CD4-positive, alpha-beta memory T cell (primary cell): ENCODE measurements at regions not wholly inside any gene's neighbourhood (a gene's known extent, or its start where the extent isn't known, plus 50 kb on each side); places are given as distances from the start of the nearest gene placed in this dataset.
A peak's percentile ranks its signal among the peaks of the same experiment; 100 is the strongest.

ENCODE experiments used
- CTCF ChIA-PET: fragments of 350-600 bp; sonication (Branson Sonifier 250); formaldehyde crosslinking; loops from one replicate; lab custom pipeline; 2021; ENCODE audit warnings: inconsistent platforms; ENCODE audit not compliant: partially characterized antibody; lab: Charles Lee
- POLR2A ChIA-PET: fragments of 350-600 bp; sonication (Branson Sonifier 250); formaldehyde crosslinking; loops from one replicate; lab custom pipeline; 2021; ENCODE audit not compliant: partially characterized antibody; lab: Charles Lee
- DNase-seq, 5 donors: peaks; one replicate each; pipeline versions ENCODE4 v3.0.0 to v3.0.0-alpha.2; 2020 to 2022; ENCODE audit warnings: mixed read lengths in 1 of 5
- H3K27ac ChIP-seq: one replicate; pipeline ENCODE4 v1.7.0; 2013; ENCODE audit warnings: low read depth, low read length
- H3K27me3 ChIP-seq: 2 replicates; pipeline ENCODE4 v1.7.0; 2013; ENCODE audit warnings: mild to moderate bottlenecking, low read length, moderate library complexity; ENCODE audit not compliant: insufficient read depth
- H3K36me3 ChIP-seq: 2 replicates; pipeline ENCODE4 v1.7.0; 2013; ENCODE audit warnings: mild to moderate bottlenecking, low read length, moderate library complexity; ENCODE audit not compliant: insufficient read depth
- H3K4me1 ChIP-seq: 2 replicates; pipeline ENCODE4 v1.7.0; 2013; ENCODE audit warnings: mild to moderate bottlenecking, low read length, moderate library complexity; ENCODE audit not compliant: insufficient read depth
- H3K4me3 ChIP-seq, 2 donors: one replicate each; pipeline ENCODE4 v1.7.0; 2013; ENCODE audit warnings: low read length in 2 of 2, mild to moderate bottlenecking in 1 of 2
- H3K9me3 ChIP-seq, 2 donors: one replicate each; pipeline ENCODE4 v1.7.0; 2013; ENCODE audit warnings: low read length in 2 of 2, control low read depth in 1 of 2; ENCODE audit not compliant: control insufficient read depth in 1 of 2
- H3K27ac Mint-ChIP-seq, 7 donors: one replicate each; pipeline ENCODE4 v1.8.0; 2020 to 2021; ENCODE audit warnings: mixed read lengths in 7 of 7, mild to moderate bottlenecking in 6 of 7, inconsistent platforms in 3 of 7, moderate library complexity in 3 of 7
- H3K27me3 Mint-ChIP-seq, 2 donors: one replicate each; pipeline ENCODE4 v1.8.0; 2020 to 2021; ENCODE audit warnings: mixed read lengths in 2 of 2
- H3K36me3 Mint-ChIP-seq, 2 donors: one replicate each; pipeline ENCODE4 v1.8.0; 2020 to 2021; ENCODE audit warnings: mixed read lengths in 2 of 2, inconsistent platforms in 1 of 2, mild to moderate bottlenecking in 1 of 2
- H3K4me1 Mint-ChIP-seq, 4 donors: one replicate each; pipeline ENCODE4 v1.8.0; 2020 to 2021; ENCODE audit warnings: mixed read lengths in 4 of 4, mild to moderate bottlenecking in 1 of 4
- H3K4me3 Mint-ChIP-seq, 8 donors: one replicate each; pipeline ENCODE4 v1.8.0; 2020 to 2021; ENCODE audit warnings: mixed read lengths in 8 of 8, mild to moderate bottlenecking in 7 of 8, moderate library complexity in 6 of 8, inconsistent platforms in 3 of 8
- H3K9me3 Mint-ChIP-seq, 8 donors: one replicate each; pipeline ENCODE4 v1.8.0; 2020 to 2021; ENCODE audit warnings: mixed read lengths in 8 of 8, mild to moderate bottlenecking in 5 of 8, inconsistent platforms in 3 of 8, moderate library complexity in 1 of 8
- intact Hi-C: fragments of 100-400 bp; cut with micrococcal nuclease; formaldehyde crosslinking; loops from one replicate; pipeline ENCODE4 v1.15.1; 2023

- Histone ChIP-seq H3K27me3 (no peaks in the 10 kb centered on the region), H3K4me3 (no peak overlapping the region), H3K4me1 (peaks cover 12% of the 10 kb centered on the region), H3K27ac (no peak overlapping the region), H3K36me3 (no peaks in the 10 kb centered on the region), H3K9me3 (no peaks in the 10 kb centered on the region)
- ChIA-PET POLR2A (interaction anchor here (1.0 to 2.7 kb wide), 2 partner anchors 9 to 1895 kb away, joined by 3 to 11 read pairs; no protein-coding TSS in a partner anchor), CTCF (interaction anchor here (1.4 kb wide), 1 partner anchor 10 kb away, joined by 3 read pairs; no protein-coding TSS in a partner anchor)
- Mint-ChIP-seq H3K27ac (no peak overlapping the region), H3K4me1 (peaks cover 16 to 38% (median 24%) of the 10 kb centered on the region in 4 donors), H3K36me3 (no peaks in the 10 kb centered on the region), H3K27me3 (no peaks in the 10 kb centered on the region), H3K4me3 (no peak overlapping the region), H3K9me3 (peaks cover 0 to 2% (median 0%) of the 10 kb centered on the region in 8 donors)
- intact Hi-C loops: no loop called here
- DNase-seq: no peak
Measured at GRCh38 chr10:8393531-8393930, 339.0 kb downstream of the GATA3 start.

GRCh38 chr10:8396675-8397074 is 342.2 kb downstream of the GATA3 start:
- Histone ChIP-seq H3K9me3 (no peaks in the 10 kb centered on the region), H3K36me3 (no peaks in the 10 kb centered on the region), H3K4me1 (peaks cover 40% of the 10 kb centered on the region), H3K4me3 (no peak overlapping the region), H3K27ac (no peak overlapping the region), H3K27me3 (no peaks in the 10 kb centered on the region)
- no peak overlapping the region for H3K4me3 Mint-ChIP-seq
- no peaks in the 10 kb centered on the region for H3K9me3 Mint-ChIP-seq
- peaks cover 39 to 69% (median 49%) of the 10 kb centered on the region in 4 donors for H3K4me1 Mint-ChIP-seq
- POLR2A ChIA-PET: no interaction called here
- CTCF ChIA-PET: interaction anchor here (1.5 kb wide), 1 partner anchor 12 kb away, joined by 5 read pairs; no protein-coding TSS in a partner anchor
- DNase-seq: no peak
- peak overlapping the region in 1 of 7 donors; percentile 76 for H3K27ac Mint-ChIP-seq
- intact Hi-C loops: no loop called here
- H3K36me3 Mint-ChIP-seq: no peaks in the 10 kb centered on the region
- no peaks in the 10 kb centered on the region for H3K27me3 Mint-ChIP-seq

GRCh38 chr10:8398771-8399170 is 344.3 kb downstream of the GATA3 start:
- no peaks in the 10 kb centered on the region for H3K9me3 Mint-ChIP-seq
- CTCF ChIA-PET: interaction anchor here (1.1 kb wide), 1 partner anchor 66 kb away, joined by 4 read pairs; no protein-coding TSS in a partner anchor
- peak overlapping the region in 5 of 7 donors; percentile 35 to 92 (median 86) for H3K27ac Mint-ChIP-seq
- H3K36me3 Mint-ChIP-seq: no peaks in the 10 kb centered on the region
- DNase-seq: no peak
- POLR2A ChIA-PET: interaction anchor here (0.9 to 2.9 kb wide), 8 partner anchors 8 to 339 kb away, joined by 3 to 13 read pairs (median 4); no protein-coding TSS in a partner anchor
- Histone ChIP-seq H3K27ac (no peak overlapping the region), H3K4me1 (peaks cover 61% of the 10 kb centered on the region), H3K27me3 (no peaks in the 10 kb centered on the region), H3K36me3 (no peaks in the 10 kb centered on the region), H3K9me3 (no peaks in the 10 kb centered on the region), H3K4me3 (no peak overlapping the region)
- peaks cover 59 to 89% (median 69%) of the 10 kb centered on the region in 4 donors for H3K4me1 Mint-ChIP-seq
- intact Hi-C loops: no loop called here
- no peaks in the 10 kb centered on the region for H3K27me3 Mint-ChIP-seq
- H3K4me3 Mint-ChIP-seq: peak overlapping the region in 3 of 8 donors; percentile 8 to 29 (median 11)

- peaks cover 0 to 2% (median 0%) of the 10 kb centered on the region in 8 donors for H3K9me3 Mint-ChIP-seq
Measured at GRCh38 chr10:8400151-8400550, 345.7 kb downstream of the GATA3 start.

GRCh38 chr10:8400892-8401291 is 346.4 kb downstream of the GATA3 start:
- peak overlapping the region; percentile 95 for H3K27ac ChIP-seq
- peak overlapping the region in 6 of 8 donors; percentile 1 to 82 (median 39) for H3K4me3 Mint-ChIP-seq
- POLR2A ChIA-PET: interaction anchor here (0.7 to 2.9 kb wide), 4 partner anchors 16 to 347 kb away, joined by 3 to 13 read pairs (median 4); partner anchors contain the start of gene GATA3

More at GRCh38 chr10:8400151-8400550, 345.7 kb downstream of the GATA3 start:
- ChIA-PET CTCF (interaction anchor here (0.9 to 1.9 kb wide), 3 partner anchors 10 to 339 kb away, joined by 3 to 4 read pairs (median 3); no protein-coding TSS in a partner anchor), POLR2A (interaction anchor here (0.7 to 2.9 kb wide), 5 partner anchors 16 to 346 kb away, joined by 3 to 13 read pairs (median 4); partner anchors contain the start of gene GATA3)
- peaks cover 65 to 93% (median 78%) of the 10 kb centered on the region in 4 donors for H3K4me1 Mint-ChIP-seq
- no peaks in the 10 kb centered on the region for H3K27me3 ChIP-seq
- no peak for DNase-seq
- H3K27me3 Mint-ChIP-seq: no peaks in the 10 kb centered on the region
- H3K36me3 ChIP-seq: no peaks in the 10 kb centered on the region
- no peak overlapping the region for H3K4me3 ChIP-seq
- H3K27ac ChIP-seq: no peak overlapping the region
- peak overlapping the region in 1 of 8 donors; percentile 25 for H3K4me3 Mint-ChIP-seq
- H3K4me1 ChIP-seq: peaks cover 71% of the 10 kb centered on the region
- no peaks in the 10 kb centered on the region for H3K9me3 ChIP-seq
- H3K36me3 Mint-ChIP-seq: peaks cover 0 to 1% of the 10 kb centered on the region in 2 donors
- peak overlapping the region; percentile 58 to 99 (median 90) for H3K27ac Mint-ChIP-seq
- intact Hi-C loops: loop anchor here (5.0 kb wide), 1 partner anchor 218 kb away; no protein-coding TSS in a partner anchor

GRCh38 chr10:8401531-8401930 is 347.0 kb downstream of the GATA3 start:
- Histone ChIP-seq H3K36me3 (no peaks in the 10 kb centered on the region), H3K27me3 (no peaks in the 10 kb centered on the region), H3K9me3 (no peaks in the 10 kb centered on the region), H3K27ac (peak overlapping the region; percentile 95), H3K4me3 (no peak overlapping the region), H3K4me1 (peaks cover 79% of the 10 kb centered on the region)
- ChIA-PET CTCF (interaction anchor here (1.3 to 2.8 kb wide), 5 partner anchors 12 to 70 kb away, joined by 4 to 18 read pairs (median 6); no protein-coding TSS in a partner anchor), POLR2A (interaction anchor here (0.8 to 7.4 kb wide), 11 partner anchors 7 to 345 kb away, joined by 3 to 118 read pairs (median 11); no protein-coding TSS in a partner anchor)
- Mint-ChIP-seq H3K9me3 (peaks cover 0 to 3% (median 0%) of the 10 kb centered on the region in 8 donors), H3K4me1 (peaks cover 71 to 96% (median 84%) of the 10 kb centered on the region in 4 donors), H3K27ac (peak overlapping the region; percentile 92 to 100 (median 98)), H3K36me3 (peaks cover 0 to 1% of the 10 kb centered on the region in 2 donors), H3K4me3 (peak overlapping the region in 6 of 8 donors; percentile 21 to 82 (median 62)), H3K27me3 (no peaks in the 10 kb centered on the region)
- intact Hi-C loops: loop anchor here (5.0 kb wide), 1 partner anchor 219 kb away; no protein-coding TSS in a partner anchor
- no peak for DNase-seq

More at GRCh38 chr10:8400892-8401291, 346.4 kb downstream of the GATA3 start:
- H3K4me1 ChIP-seq: peaks cover 76% of the 10 kb centered on the region
- H3K27me3 Mint-ChIP-seq: no peaks in the 10 kb centered on the region
- H3K27ac Mint-ChIP-seq: peak overlapping the region; percentile 92 to 100 (median 98)
- CTCF ChIA-PET: interaction anchor here (0.9 to 1.9 kb wide), 2 partner anchors 27 to 340 kb away, joined by 3 to 4 read pairs; no protein-coding TSS in a partner anchor
- H3K36me3 Mint-ChIP-seq: peaks cover 0 to 1% of the 10 kb centered on the region in 2 donors
- H3K9me3 Mint-ChIP-seq: peaks cover 0 to 3% (median 0%) of the 10 kb centered on the region in 8 donors
- H3K4me1 Mint-ChIP-seq: peaks cover 68 to 95% (median 81%) of the 10 kb centered on the region in 4 donors
- no peaks in the 10 kb centered on the region for H3K9me3 ChIP-seq
- H3K27me3 ChIP-seq: no peaks in the 10 kb centered on the region
- no peak for DNase-seq
- no peak overlapping the region for H3K4me3 ChIP-seq
- intact Hi-C loops: loop anchor here (5.0 kb wide), 1 partner anchor 219 kb away; no protein-coding TSS in a partner anchor
- no peaks in the 10 kb centered on the region for H3K36me3 ChIP-seq
